HUES48 (cell line): ENCODE measurements at regions not wholly inside any gene's neighbourhood (a gene's known extent, or its start where the extent isn't known, plus 50 kb on each side); places are given as distances from the start of the nearest gene placed in this dataset.

Experiments
- H3K27ac ChIP-seq: one replicate; pipeline ENCODE4 v1.7.0; 2013; ENCODE audit warnings: low read depth, low read length, inconsistent platforms
- H3K27me3 ChIP-seq: 2 replicates; pipeline ENCODE4 v1.6.1; 2013; ENCODE audit warnings: mild to moderate bottlenecking, low read length; ENCODE audit not compliant: control insufficient read depth, insufficient read depth
- H3K36me3 ChIP-seq: 2 replicates; pipeline ENCODE4 v1.6.1; 2013; ENCODE audit warnings: low read length; ENCODE audit not compliant: control insufficient read depth, insufficient read depth
- H3K4me1 ChIP-seq: 2 replicates; pipeline ENCODE4 v1.6.1; 2013; ENCODE audit warnings: mild to moderate bottlenecking, low read length; ENCODE audit not compliant: control insufficient read depth, insufficient read depth
- H3K4me3 ChIP-seq: 2 replicates; pipeline ENCODE4 v1.5.1; 2013; ENCODE audit warnings: mild to moderate bottlenecking, low read depth, low read length
- H3K9ac ChIP-seq: 2 replicates; pipeline ENCODE4 v1.6.1; 2013; ENCODE audit warnings: mild to moderate bottlenecking, low read depth, low read length, moderate library complexity
- H3K9me3 ChIP-seq: 2 replicates; pipeline ENCODE4 v1.6.1; 2013; ENCODE audit warnings: low read length; ENCODE audit not compliant: control insufficient read depth, insufficient read depth

DNA sequence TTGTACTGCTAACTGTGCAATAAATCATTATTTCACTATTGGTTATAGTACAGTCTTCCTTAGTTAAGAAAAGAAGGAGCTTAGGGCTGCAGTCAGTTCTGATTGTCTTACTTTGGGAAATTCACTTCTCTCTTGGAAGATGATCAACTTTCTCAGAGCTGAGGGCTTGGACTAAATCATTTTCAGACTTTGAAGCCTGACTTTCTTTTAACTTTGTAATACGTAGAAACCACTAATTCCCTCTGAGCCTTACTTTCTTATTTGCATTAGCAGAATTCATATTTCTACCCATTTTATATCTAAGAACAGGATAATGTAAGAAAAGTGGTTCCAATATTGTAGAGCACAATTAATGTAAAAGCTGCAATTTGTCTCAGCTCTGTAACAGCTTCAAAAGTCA is 386.4 kb downstream of the TRIB2 start:
- H3K4me3 ChIP-seq = no peak overlapping the region
- no peaks in the 10 kb centered on the region for H3K36me3 ChIP-seq
- no peaks in the 10 kb centered on the region for H3K4me1 ChIP-seq
- no peaks in the 10 kb centered on the region for H3K27me3 ChIP-seq
- no peak overlapping the region for H3K9ac ChIP-seq
- no peak overlapping the region for H3K27ac ChIP-seq
- peaks cover 10% of the 10 kb centered on the region for H3K9me3 ChIP-seq

DNA sequence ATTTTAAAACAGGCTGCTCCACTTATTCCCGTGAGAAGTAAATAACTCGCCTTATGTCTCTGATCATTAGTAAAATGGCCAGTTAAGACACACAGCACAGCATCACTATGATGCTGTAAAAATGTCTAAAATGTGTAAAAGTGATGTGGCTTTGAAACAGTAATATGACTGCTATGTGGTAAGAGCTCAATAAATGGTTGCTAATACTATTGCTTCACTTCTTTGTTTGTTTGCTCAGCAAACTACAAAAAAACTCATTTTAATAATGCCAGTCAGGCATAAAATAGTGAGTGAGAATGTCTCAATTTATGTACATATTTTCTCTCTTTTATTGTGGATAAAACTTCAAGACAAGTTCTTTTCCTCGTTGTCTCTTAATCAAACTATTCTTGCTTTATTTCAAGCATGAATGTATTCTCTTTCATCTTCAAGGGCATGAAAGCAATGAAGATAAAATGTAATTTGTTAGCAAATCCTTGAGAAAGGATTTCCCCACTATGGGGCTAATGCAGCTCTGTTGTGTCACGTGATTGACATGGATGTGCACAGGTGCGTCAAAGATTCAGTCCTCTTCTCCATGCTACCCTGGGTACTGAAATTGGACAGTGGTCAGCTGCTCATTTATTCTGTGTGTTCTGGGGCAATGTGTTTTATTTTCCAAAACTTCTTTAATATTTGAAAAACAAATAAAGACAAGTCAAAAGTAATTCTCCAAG is 387.2 kb downstream of the TRIB2 start:
- Histone ChIP-seq H3K4me3 (no peak overlapping the region), H3K9ac (no peak overlapping the region), H3K9me3 (peaks cover 3% of the 10 kb centered on the region), H3K4me1 (no peaks in the 10 kb centered on the region), H3K27me3 (no peaks in the 10 kb centered on the region), H3K36me3 (no peaks in the 10 kb centered on the region), H3K27ac (no peak overlapping the region)

DNA sequence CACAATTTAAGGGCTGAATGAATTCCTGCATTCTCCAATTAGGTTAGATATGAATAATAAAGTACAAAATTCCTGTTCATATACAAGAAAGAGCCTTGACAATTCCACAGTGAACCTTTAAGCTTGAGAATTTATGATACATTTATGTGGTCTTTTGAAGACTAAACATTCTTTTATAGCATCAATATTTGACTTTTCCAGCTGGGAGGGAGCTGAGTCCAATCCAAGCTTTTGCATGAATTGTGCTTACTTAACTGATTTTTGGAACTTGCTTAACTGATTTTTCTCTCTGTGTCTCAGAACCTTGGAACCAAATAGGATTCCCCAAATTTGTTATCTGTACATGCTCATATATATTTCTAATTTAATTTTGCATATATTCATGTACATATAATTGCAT is 388.0 kb downstream of the TRIB2 start:
- no peaks in the 10 kb centered on the region for H3K9me3 ChIP-seq

DNA sequence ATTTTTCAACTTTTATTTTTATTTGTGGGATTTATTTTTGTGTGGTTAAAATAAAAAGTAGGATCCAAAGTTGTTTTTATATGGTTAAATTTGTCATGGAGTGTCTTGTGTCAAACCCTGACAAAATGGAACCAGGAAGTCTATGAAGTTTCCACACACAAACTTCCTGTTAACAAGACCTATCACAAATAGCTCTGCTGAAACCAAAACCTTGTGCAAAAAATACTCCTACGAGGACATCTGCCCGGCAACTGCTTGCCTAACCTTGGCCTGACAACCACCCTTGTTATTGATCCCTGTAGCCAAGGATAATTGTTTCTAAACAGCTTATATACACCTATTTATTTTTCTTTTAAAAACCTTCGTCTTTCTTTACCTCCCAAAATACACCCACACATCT is 389.6 kb downstream of the TRIB2 start:
- Histone ChIP-seq H3K4me3 (no peak overlapping the region), H3K9ac (no peak overlapping the region), H3K9me3 (no peaks in the 10 kb centered on the region), H3K4me1 (no peaks in the 10 kb centered on the region), H3K27ac (no peak overlapping the region), H3K27me3 (no peaks in the 10 kb centered on the region), H3K36me3 (no peaks in the 10 kb centered on the region)

More for the DNA sequence above, 388.0 kb downstream of the TRIB2 start:
- no peak overlapping the region for H3K4me3 ChIP-seq
- no peaks in the 10 kb centered on the region for H3K27me3 ChIP-seq
- no peak overlapping the region for H3K27ac ChIP-seq
- H3K4me1 ChIP-seq = no peaks in the 10 kb centered on the region
- no peaks in the 10 kb centered on the region for H3K36me3 ChIP-seq
- H3K9ac ChIP-seq = no peak overlapping the region

DNA sequence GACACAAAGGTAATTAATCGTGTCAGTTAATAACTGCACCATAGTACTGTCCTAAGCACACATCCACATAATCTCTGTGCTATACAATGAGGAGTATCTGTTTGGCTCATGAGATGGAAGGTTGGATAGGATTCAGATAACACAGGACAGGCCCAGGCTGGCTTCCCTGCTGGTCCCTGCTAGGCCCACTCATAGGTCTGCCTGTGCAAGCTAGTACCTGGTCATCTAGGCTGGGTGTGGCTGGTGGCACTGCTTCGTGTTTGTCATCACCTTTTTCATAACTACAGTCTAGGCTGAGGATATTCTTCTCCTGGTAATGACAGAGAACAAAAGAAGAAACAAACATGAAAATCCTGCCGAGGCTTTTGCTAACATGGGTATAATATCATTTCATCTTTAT is 392.8 kb downstream of the TRIB2 start:
- H3K9me3 ChIP-seq = no peaks in the 10 kb centered on the region
- H3K27me3 ChIP-seq = no peaks in the 10 kb centered on the region
- no peaks in the 10 kb centered on the region for H3K4me1 ChIP-seq
- H3K9ac ChIP-seq = no peak overlapping the region
- H3K4me3 ChIP-seq = no peak overlapping the region
- no peak overlapping the region for H3K27ac ChIP-seq
- H3K36me3 ChIP-seq = no peaks in the 10 kb centered on the region

- no peaks in the 10 kb centered on the region for H3K9me3 ChIP-seq
- H3K4me3 ChIP-seq = no peak overlapping the region
- no peaks in the 10 kb centered on the region for H3K27me3 ChIP-seq
- no peaks in the 10 kb centered on the region for H3K36me3 ChIP-seq
- no peak overlapping the region for H3K9ac ChIP-seq
- no peak overlapping the region for H3K27ac ChIP-seq
- no peaks in the 10 kb centered on the region for H3K4me1 ChIP-seq
Observed at GRCh38 chr2:13110825-13111224, 394.1 kb downstream of the TRIB2 start.

DNA sequence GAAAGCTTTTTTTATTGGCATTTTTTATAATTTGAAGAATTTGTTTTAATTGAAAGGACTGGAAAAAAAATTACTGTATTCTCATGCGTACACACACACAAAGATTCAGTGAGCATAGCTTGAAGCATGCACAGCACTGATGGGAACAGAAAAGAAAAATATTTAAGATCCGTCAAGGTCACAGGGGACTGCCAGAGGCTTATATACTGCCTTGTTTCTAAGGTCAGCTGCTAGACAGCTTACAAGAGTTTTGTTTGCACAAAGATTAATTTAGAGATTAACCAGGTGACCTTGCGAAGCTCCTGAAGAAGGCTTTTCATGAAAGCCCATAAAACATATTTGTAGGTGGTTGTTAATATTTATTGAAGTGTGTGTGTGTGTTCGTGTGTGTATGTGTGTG is 396.3 kb downstream of the TRIB2 start:
- no peak overlapping the region for H3K27ac ChIP-seq
- H3K4me3 ChIP-seq = no peak overlapping the region
- H3K27me3 ChIP-seq = no peaks in the 10 kb centered on the region
- no peaks in the 10 kb centered on the region for H3K9me3 ChIP-seq
- H3K36me3 ChIP-seq = no peaks in the 10 kb centered on the region
- no peaks in the 10 kb centered on the region for H3K4me1 ChIP-seq
- H3K9ac ChIP-seq = no peak overlapping the region

- Histone ChIP-seq H3K9ac (no peak overlapping the region), H3K36me3 (no peaks in the 10 kb centered on the region), H3K27ac (no peak overlapping the region), H3K4me3 (no peak overlapping the region), H3K4me1 (no peaks in the 10 kb centered on the region), H3K27me3 (no peaks in the 10 kb centered on the region), H3K9me3 (no peaks in the 10 kb centered on the region)
Observed at GRCh38 chr2:13114391-13114790, 397.7 kb downstream of the TRIB2 start.

- Histone ChIP-seq H3K27ac (no peak overlapping the region), H3K27me3 (no peaks in the 10 kb centered on the region), H3K4me3 (no peak overlapping the region), H3K9ac (no peak overlapping the region), H3K9me3 (no peaks in the 10 kb centered on the region), H3K36me3 (no peaks in the 10 kb centered on the region), H3K4me1 (no peaks in the 10 kb centered on the region)
Observed at GRCh38 chr2:13115643-13116042, 398.9 kb downstream of the TRIB2 start.

DNA sequence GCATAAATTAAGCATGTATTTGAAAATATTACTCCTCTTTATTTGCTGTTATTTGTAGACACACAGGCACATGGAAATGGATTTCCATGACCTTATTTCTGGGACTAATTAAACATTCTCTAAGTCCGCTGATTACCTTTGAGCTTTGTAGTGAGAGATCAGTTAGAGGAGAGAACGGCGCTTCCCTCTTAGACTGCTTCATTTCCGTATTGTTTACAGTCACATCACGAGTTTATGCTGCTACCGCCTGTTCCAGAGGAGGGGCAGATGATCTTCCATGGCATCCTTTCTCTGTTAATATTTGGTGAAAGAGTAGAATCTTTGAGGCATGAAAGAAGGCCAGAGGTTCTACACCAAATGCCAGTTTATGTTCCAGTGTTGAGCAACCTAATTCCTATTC is 404.4 kb downstream of the TRIB2 start:
- H3K27me3 ChIP-seq = no peaks in the 10 kb centered on the region
- H3K9me3 ChIP-seq = no peaks in the 10 kb centered on the region
- no peaks in the 10 kb centered on the region for H3K4me1 ChIP-seq
- no peaks in the 10 kb centered on the region for H3K36me3 ChIP-seq
- no peak overlapping the region for H3K4me3 ChIP-seq
- H3K9ac ChIP-seq = no peak overlapping the region
- H3K27ac ChIP-seq = no peak overlapping the region

DNA sequence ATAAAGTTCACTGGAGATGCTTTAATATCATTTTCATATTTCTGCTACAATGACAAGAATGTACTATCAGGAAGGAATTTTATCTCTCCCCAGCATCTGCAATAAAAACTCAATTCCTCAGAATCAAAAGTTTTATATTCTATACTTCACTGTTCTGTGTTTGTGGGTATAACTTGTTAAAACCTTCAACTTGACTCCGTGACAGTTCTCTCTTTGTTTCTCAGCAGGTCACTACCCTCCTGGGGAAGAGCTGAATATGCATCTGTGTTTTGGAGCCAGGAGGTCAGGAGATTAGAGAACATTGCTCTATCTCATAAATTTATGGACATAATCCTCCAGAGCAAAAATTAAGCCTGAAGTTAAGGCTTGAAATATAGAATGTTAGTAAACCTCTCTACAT is 411.4 kb downstream of the TRIB2 start:
- Histone ChIP-seq H3K4me3 (no peak overlapping the region), H3K9ac (no peak overlapping the region), H3K27me3 (no peaks in the 10 kb centered on the region), H3K36me3 (no peaks in the 10 kb centered on the region), H3K9me3 (peaks cover 8% of the 10 kb centered on the region; the same call in 1 of the 2 replicates), H3K4me1 (no peaks in the 10 kb centered on the region), H3K27ac (no peak overlapping the region)
